Right lobe of liver (tissue), 4 donors: ENCODE measurements at regions not wholly inside any gene's neighbourhood (a gene's known extent, or its start where the extent isn't known, plus 50 kb on each side); places are given as distances from the start of the nearest gene placed in this dataset.

ENCODE experiments used
- POLR2A ChIP-seq: fragments of 450-650 bp; IDR thresholded peaks from one replicate; pipeline ENCODE4 v1.6.1; 2017; ENCODE audit warnings: antibody characterized with exemption, mild to moderate bottlenecking
- TF ChIP-seq, protein P1 (sequence below), 4 donors: fragments of 200-600 bp in 3 of 4; fragments of 450-650 bp in 1 of 4; IDR thresholded peaks; one replicate each; pipeline versions ENCODE4 v1.5.1 to v1.8.0; 2016 to 2022; ENCODE audit warnings: antibody characterized with exemption in 4 of 4, mild to moderate bottlenecking in 2 of 4
- donor health status: DM: no; HTN: no; CAD: no.
- donor health status: DM: no; HTN: no; CAD: no.
- donor health status: DM: no; HTN: yes; CAD: no.

GRCh38 chr12:90262251-90262650 is 553.6 kb upstream of the ATP2B1 start:
- no peak for TF ChIP-seq POLR2A
- TF ChIP-seq, protein P1, sequence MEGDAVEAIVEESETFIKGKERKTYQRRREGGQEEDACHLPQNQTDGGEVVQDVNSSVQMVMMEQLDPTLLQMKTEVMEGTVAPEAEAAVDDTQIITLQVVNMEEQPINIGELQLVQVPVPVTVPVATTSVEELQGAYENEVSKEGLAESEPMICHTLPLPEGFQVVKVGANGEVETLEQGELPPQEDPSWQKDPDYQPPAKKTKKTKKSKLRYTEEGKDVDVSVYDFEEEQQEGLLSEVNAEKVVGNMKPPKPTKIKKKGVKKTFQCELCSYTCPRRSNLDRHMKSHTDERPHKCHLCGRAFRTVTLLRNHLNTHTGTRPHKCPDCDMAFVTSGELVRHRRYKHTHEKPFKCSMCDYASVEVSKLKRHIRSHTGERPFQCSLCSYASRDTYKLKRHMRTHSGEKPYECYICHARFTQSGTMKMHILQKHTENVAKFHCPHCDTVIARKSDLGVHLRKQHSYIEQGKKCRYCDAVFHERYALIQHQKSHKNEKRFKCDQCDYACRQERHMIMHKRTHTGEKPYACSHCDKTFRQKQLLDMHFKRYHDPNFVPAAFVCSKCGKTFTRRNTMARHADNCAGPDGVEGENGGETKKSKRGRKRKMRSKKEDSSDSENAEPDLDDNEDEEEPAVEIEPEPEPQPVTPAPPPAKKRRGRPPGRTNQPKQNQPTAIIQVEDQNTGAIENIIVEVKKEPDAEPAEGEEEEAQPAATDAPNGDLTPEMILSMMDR (IDR thresholded peaks at IDR 0.05), result no peak
